A673 (cell line): ENCODE measurements at regions not wholly inside any gene's neighbourhood (a gene's known extent, or its start where the extent isn't known, plus 50 kb on each side); places are given as distances from the start of the nearest gene placed in this dataset.

Experiments used
- EZH2 ChIP-seq: fragments of 200-600 bp; sonication (generic); IDR thresholded peaks from 2 replicates; pipeline ENCODE4 v1.6.1; 2017; ENCODE audit warnings: borderline replicate concordance, low read depth, mild to moderate bottlenecking, mixed read lengths, antibody characterized with exemption, low read length; ENCODE audit not compliant: poor library complexity, severe bottlenecking
- TF ChIP-seq, protein P1 (sequence below): fragments of 300-800, 200-600 bp; sonication (generic); conservative IDR thresholded peaks from 2 replicates; pipeline ENCODE4 v1.5.1; 2017; ENCODE audit warnings: low read depth, mild to moderate bottlenecking, antibody characterized with exemption, low read length, moderate library complexity, mixed read lengths

DNA sequence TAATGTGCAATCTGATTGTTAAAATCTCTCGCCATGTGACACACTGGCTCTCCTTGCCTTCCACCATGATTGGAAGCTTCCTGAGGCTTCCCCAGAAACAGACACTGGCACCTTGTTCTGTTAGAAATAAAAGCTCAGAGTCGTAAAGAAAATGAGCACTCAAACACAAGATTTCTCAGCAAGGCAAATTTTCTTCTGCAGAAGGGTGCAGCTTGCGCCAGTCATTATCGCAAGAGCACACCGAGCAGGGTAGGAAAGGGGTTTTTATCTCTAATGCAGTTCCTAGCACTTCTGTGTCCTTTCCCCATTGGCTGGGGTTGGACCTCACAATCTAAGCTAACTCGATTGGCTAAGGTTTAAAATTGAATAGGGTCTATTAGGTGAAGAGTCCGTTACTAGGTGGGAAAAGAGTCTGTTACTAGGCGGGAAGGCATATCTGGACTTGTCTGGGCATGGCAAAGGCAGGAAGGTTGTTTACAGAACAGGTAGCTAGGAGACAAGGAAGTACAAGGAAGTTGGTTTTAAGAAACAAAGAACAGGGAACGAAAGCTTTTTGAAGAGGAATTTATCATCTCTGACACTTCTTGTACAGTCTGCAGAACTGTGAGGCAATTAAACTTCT is 62.6 kb upstream of the BICD1 start:
- TF ChIP-seq, protein P1, sequence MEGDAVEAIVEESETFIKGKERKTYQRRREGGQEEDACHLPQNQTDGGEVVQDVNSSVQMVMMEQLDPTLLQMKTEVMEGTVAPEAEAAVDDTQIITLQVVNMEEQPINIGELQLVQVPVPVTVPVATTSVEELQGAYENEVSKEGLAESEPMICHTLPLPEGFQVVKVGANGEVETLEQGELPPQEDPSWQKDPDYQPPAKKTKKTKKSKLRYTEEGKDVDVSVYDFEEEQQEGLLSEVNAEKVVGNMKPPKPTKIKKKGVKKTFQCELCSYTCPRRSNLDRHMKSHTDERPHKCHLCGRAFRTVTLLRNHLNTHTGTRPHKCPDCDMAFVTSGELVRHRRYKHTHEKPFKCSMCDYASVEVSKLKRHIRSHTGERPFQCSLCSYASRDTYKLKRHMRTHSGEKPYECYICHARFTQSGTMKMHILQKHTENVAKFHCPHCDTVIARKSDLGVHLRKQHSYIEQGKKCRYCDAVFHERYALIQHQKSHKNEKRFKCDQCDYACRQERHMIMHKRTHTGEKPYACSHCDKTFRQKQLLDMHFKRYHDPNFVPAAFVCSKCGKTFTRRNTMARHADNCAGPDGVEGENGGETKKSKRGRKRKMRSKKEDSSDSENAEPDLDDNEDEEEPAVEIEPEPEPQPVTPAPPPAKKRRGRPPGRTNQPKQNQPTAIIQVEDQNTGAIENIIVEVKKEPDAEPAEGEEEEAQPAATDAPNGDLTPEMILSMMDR, result no peak
- TF ChIP-seq EZH2, result no peak
